ENCODE measurements at regions not wholly inside any gene's neighbourhood (a gene's known extent, or its start where the extent isn't known, plus 50 kb on each side); places are given as distances from the start of the nearest gene placed in this dataset.

- DNase-seq = no peak
These were observed 147.4 kb downstream of the IL15 start for GRCh38 chr4:141783770-141784169.

DNA sequence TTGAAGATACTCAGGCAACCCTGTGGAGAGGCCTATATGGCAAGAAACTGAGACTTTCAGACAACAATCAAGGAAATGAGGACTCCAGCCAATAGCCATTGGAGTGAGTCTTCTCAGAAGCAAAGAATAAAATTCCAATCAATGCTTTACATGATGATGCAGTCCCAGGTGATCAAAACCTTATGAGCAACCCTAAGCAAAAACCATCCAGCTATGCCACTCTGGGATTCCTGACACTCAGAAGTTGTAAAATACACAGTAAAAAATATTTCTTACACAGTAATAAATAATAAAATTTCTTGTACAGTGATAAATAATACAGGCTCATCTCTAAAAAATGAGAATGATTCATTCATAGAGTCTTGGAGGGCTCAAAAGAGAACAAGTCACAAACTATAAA lies 150.6 kb downstream of the IL15 start:
- DNase-seq = no peak

DNA sequence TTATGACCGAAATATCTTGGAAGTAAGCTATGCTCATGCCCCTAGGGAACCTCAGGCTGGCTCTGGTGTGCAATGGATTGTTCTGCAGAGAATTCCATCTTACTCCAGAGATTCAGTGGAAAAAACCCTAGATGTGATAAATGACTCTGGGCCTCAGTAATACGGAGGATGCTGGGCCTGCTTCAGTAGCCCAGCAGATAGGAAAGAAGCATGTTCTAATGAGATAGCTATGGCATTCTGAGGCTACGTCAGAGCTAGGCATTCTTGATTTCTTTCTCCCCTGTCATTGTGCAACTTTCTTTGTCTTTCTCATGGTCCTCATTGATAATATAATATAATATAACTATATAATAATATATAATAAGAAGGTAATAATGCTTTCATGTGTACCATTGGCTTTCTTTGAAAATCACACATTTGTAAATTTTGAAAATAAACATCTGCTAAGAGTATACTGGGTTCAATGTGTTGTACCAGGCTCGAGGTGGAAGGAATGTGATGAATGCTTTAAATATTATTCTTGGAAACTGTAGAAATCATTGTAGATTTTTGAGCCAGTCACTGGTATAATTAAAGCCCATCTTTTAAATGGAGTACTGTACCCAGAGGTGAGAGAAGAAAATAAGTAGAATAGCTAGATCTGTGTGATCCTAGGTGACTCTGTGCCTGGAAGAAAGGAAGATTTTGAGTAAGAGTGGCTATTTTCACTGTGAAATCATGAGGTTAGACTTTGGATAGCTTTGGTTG lies 152.0 kb downstream of the IL15 start:
- no peak for DNase-seq

GRCh38 chr4:141789716-141790115 lies 153.3 kb downstream of the IL15 start:
- no peak for DNase-seq

DNA sequence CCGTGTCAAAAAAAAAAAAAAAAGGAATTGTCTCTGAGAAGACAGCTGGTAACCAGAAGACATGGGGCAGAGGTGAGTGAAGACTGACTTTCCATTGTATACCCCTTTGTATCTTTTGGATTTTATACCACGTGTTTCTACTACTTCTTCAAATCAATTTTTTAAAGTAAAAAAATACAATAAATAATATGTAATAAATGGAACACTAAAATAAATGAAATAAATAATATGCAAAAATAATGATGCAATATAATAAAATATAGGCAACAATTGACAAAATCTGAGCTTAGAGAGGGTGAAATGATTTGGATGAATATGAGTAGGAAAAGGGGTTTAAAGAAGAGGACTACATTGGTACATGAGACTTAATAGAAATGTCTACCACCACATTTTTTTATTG lies 155.8 kb downstream of the IL15 start:
- DNase-seq = no peak

DNA sequence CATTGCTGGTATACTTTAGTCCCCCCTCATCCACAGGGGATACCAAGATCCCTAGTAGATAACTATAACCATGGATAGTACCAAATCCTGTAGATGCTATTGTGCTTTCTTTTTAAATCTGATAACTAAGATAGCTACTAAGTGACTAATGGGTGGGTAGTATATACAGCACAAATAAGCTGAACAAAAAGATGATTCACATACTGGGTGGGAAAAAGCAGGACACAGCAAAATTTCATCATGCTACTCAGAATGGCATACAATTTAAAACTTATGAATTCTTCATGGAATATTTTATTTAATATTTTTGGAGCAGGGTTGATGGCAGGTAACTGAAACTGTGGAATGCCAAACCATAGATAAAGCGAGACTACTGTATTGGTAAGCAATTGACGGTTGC lies 161.6 kb downstream of the IL15 start:
- DNase-seq = no peak

DNA sequence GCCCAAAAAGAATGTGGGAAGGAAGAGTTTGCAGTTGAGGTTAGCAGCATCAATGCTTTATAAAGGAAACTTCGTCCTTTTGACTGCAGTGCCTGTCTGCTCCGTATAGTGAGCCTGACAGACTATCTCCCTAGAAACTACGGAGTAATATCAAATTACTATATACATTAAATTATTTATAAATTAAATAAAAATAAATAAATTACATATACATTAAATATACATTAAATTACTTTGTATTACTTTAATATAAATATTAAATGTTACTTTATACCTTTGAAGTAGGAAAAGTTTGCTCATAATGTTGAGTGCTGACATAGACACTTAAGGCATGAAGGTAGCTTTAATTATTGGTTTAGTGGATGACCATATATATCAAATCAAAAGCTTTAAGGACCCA lies 165.2 kb downstream of the IL15 start:
- no peak for DNase-seq

GRCh38 chr4:141802333-141802732 lies 165.9 kb downstream of the IL15 start:
- no peak for DNase-seq

DNA sequence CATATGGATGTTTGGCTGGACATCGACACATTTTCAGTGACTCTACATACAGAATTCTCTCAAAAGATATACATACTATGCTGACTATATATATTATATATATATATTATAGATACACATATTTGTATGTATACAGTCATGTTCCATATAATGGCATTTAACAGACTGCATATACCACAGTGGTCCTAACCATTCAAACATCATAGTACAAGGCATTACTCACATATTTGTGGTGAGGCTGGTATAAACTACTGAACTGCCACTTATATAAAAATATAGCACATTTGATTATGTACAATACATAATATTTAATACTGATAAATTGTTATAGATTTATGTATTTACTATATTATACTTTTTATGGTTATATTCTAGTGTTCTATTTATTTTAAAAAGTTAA lies 168.5 kb downstream of the IL15 start:
- no peak for DNase-seq

DNA sequence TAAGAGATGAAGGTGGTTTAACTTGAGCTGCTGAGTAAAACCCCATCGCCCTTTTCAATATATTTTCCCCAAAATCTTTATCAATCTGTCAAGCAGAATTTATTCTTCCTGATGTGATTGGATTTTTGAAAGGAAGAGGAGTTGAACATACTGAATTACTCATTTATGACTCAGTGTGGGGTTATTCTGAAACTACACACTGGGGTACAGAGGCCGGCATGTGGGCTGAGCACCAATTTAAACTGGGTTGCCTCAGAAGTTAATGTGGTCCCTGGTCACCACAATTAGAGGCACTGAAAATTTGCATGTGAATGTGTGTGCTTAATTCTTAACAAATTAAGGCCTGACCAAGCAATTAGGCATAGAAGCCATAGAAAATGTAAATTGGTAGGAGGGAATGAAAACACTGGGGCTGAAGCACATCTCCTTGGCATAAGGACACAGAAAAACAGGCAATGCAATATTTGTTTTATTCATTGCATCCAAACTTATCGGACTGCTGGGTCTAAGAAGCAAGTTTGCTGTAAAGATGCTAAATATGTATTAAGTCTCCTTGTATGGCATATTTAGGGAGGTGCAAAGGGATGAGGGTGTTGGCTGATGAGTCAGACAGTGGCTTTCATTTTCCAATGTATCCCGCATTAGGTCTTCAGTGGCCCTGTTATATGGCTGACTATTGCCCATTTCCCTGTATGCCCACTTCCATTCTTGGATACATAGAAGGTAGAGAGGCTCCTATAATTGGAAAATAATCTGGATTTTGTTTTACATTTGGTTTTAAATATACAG lies 170.9 kb downstream of the IL15 start:
- DNase-seq = no peak

DNA sequence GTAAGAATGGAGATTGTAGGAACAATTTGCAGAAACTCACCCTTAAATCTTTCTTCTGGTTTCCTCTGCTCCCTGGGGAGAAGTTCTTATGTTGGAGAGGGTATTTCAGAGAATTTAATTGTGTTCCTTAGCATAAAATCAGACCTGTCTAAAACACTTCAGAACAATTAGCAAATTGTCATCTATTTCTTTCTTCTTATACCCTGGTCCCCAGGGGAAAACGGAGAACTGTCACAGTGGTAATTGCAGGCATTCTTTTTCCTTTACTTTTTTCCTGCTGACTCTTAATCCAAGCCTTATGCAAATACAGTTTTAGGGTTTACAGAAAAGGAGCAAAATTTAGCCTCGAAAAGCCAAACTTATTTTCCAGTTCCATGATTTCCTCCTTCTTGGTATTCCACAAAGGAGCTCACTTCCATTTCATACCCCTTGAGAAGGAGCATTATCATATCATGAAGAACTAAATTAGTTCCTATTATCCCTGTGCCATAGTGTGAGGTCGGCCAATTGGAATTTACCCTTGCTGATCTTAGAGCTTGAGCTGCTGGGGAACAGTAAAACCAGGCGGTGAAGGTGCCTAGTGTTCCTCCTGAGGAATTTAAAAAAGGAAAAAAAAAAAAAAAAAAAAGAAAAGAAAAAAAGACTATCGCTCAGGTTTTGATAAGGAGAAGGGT lies 173.8 kb downstream of the IL15 start:
- DNase-seq = no peak

DNA sequence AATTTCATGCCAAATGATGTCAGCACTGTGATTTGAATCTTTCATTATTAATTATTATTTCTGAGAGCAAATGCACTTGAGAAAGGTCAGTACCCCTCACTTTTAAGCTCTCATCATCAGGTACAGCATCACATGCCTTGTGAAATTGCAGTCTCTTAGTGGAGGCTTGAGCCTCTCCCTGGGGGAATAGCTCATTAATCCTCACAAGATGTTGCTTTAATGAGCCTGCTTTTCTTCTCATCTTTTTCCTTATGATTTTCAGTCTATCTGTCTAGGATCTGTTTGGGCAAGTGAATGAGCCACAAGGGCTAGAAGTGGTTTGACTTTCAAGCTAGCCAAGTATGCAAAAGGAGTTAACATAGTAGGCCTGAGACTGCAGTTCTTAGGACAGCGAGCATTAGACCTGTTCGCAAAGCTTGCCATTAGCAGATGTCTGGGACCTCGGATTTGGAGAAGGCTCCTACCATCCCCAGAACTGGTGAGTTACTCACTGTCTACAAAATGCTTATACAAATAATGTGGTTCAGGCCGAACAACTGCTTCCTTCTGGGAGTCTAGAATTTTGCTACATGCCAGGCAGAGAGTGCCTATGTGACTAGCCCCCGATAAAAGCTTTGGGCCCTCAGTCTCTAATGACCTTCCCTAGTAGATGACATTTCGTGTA lies 174.5 kb downstream of the IL15 start:
- DNase-seq = no peak

- no peak for DNase-seq
These were observed 175.8 kb downstream of the IL15 start for GRCh38 chr4:141812158-141812557.

DNA sequence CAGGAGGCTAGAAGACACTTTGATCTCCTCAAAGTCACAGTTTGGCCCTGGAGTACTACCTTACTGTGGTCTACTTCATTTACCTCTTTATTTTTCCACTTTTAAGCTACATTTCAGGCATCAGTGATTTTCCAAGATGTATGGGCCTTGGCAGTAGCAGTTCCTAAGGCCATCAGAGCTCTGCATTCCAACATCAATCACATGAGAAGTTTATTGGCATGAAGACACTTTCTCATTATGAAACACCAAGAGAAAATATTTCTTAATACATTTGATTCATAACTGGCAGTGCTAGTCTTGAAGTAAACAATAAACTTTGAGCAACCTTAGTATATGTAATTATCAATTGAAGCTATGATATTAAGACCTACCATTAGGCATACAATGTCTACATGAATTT lies 178.1 kb downstream of the IL15 start:
- DNase-seq = no peak

DNA sequence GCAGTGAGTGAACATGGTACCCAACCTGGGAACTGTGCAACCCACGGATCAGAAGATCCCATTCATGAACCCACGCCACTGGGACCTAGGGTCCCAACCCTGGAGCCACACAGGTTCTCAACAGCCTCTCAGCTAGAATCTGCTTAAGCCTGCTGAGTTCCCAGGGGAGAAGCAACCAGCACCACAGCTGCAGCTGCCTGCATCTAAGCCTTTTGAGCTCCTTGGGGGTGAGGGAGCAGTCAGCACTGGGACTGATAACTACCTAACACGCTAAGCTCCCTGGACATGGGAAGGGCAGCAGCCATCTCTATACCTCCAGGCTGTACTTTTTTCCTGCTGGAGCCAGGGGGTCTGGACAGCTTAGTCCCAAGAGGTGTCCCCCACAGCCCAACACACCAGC lies 179.3 kb downstream of the IL15 start:
- no peak for DNase-seq

GRCh38 chr4:141826260-141826659 lies 189.9 kb downstream of the IL15 start:
- no peak for DNase-seq

DNA sequence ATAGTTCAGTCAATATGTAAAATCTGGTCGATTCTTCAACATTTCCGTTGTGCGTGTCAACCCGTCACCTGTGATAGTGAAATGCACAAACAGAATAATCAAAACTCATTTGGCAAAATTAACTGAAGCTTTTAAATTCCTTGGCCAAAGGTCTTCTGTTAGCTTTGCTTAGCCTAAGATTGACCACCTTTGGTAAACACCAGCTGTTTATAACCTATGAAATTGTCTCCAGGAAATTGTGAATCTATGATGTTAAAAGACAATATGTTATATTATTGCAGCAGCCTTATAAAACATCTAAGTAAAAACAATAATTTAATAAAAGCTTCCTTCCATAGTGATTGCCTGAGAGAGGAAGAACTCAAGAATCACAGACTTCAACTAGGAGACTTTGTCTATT lies 196.8 kb downstream of the IL15 start:
- no peak for DNase-seq

DNA sequence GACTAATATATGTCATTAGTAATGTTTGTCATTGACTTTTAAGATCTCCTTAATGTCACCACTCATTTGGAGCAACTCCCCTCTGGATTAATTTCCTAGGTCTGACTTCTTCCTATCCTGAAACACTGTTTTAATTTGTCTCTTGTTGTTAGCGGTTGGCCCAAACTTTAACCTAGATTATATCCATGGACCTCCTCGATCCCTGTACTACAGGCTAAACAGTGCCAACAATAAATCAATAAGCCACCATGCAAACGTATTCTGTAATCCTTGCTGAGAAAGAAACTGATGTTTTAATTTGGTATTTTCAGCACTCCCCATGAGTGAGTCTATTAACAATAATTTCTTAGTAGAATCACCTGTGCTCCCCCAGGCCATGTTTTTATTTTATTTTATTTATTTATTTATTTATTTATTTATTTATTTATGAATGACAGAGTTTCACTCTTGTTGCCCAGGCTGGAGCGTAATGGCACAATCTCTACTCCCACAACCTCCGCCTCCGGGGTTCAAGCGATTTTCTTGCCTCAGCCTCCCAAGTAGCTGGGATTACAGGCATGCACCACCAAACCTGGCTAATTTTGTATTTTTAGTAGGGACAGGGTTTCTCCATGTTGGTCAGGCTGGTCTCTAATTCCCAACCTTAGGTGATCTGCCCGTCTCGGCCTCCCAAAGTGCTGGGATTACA lies 204.1 kb downstream of the IL15 start:
- DNase-seq = no peak

DNA sequence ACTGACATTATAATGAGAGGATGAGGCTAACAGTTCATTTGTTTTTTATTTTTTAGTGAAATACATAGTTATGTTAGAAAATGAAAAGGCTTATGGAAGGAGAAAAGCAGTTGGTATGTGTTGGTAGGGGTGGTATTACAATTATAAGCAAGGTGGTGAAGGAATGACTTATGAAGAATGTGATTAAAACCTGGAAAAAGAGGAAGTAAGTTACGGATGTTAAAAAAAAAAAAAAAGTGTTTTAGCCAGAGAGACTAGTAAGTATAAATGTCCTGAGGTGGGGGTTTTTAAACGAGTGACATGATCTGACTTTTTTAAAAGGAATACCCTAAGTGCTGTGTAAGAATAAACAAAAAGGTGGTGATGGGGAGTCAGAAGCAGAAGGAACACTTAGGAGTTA lies 206.8 kb downstream of the IL15 start:
- DNase-seq = no peak

- no peak for DNase-seq
These were observed 209.5 kb downstream of the IL15 start for GRCh38 chr4:141845901-141846300.

DNA sequence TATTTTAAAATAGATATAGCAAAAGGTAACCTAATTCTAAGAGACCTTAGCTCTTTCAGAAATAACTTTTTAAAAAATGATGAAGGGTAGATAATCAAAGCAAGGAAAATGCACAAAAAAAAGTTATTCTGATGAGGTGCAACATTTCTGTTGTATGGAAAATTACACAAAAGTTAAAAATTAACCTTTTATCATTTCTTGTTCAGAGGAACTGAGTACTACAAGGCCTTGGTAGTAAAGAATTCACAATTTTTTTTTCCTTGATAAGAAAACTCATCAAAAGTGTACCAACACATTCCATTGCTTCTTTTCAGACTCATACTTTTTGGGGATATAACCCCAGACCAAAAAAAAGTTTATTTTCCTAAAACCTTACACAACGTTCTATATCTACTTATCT lies 213.0 kb downstream of the IL15 start:
- no peak for DNase-seq

- DNase-seq = no peak
These were observed 213.4 kb downstream of the IL15 start for GRCh38 chr4:141849778-141850177.

Data from DMS53 (cell line).